GM12892 (cell line): ENCODE measurements at regions not wholly inside any gene's neighbourhood (a gene's known extent, or its start where the extent isn't known, plus 50 kb on each side); places are given as distances from the start of the nearest gene placed in this dataset.
"Not testable (repeated sequence)": the region's sequence is repeated elsewhere in the genome, so short reads cannot be mapped to it uniquely, and the experiment has no call there.

Source experiments
- POLR2A ChIP-seq: IDR thresholded peaks from 2 replicates; pipeline ENCODE4 v1.6.1; 2011; ENCODE audit warnings: low read depth, low read length, control low read depth
- POLR2AphosphoS5 ChIP-seq: IDR thresholded peaks from 2 replicates; pipeline ENCODE4 v1.6.1; 2011; ENCODE audit warnings: low read depth, low read length, control low read depth
- TAF1 ChIP-seq: IDR thresholded peaks from 2 replicates; pipeline ENCODE4 v1.6.1; 2011; ENCODE audit warnings: low read depth, mild to moderate bottlenecking, control low read depth, low read length, borderline replicate concordance

DNA sequence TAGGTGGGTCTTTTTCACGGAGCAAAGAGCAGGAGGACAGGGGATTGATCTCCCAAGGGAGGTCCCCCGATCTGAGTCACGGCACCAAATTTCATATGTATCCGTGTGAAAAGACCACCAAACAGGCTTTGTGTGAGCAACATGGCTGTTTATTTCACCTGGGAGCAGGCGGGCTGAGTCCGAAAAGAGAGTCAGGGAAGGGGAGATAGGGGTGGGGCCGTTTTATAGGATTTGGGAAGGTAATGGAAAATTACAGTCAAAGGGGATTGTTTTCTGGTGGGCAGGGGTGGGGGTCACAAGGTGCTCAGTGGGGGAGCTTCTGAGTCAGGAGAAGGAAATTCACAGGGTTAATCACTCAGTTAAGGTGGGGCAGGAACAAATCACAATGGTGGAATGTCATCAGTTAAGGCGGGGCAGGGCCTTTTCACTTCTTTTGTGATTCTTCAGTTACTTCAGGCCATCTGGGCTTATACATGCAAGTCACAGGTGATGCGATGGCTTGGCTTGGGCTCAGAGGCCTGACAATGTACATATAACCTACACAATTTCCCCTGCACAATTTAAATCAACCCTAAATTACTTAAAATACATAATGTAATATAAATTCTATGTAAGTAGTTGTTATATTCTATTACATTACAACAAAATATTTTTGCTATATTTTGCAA is 921.3 kb upstream of the ALCAM start:
- not testable (repeated sequence) for TF ChIP-seq POLR2A, POLR2AphosphoS5, TAF1
